Epithelial cell of prostate (primary cell): ENCODE measurements at regions not wholly inside any gene's neighbourhood (a gene's known extent, or its start where the extent isn't known, plus 50 kb on each side); places are given as distances from the start of the nearest gene placed in this dataset.

Experiments
- DNase-seq: peaks from one replicate; pipeline ENCODE4 v3.0.0-alpha.2; 2011; ENCODE audit warnings: low read depth, low spot score
- H3K27ac ChIP-seq: fragments of 450-650 bp; 2 replicates; pipeline ENCODE4 v1.5.1; 2017; ENCODE audit warnings: mild to moderate bottlenecking

DNA sequence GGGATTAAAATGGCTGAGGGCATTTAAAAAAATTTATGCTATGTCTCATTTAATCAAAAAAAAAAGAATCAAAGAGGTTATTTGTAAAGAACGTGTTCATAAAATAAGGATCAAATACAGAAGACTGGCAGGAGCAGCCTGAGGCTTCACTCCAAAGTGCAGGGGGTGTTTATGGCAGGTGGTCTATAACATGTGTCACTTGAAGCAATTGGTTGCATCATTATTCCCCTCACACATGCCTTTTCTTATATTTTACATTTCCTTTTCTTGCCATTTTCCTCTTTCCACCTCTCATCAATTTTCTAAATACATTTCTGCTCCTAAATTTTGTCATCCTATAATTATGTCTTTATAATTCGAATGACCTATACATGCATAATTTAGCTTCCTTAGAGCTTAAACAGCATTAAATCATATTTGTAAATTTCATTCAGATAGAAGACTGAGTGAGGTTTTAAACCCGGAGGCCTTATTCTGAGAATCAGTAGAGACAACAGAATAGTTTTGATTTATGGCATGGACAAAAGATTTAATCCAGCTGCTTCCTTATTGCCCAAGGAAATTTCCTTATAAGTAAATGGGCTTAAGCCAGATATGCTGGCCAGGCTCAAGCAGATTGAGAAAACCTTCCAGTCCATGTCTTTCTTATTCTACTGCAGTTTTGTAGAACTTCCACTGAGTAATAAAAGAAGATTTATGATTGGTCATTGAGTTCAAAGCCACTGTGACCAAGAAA is 322.8 kb downstream of the TGFB2 start:
- H3K27ac ChIP-seq, result no peak overlapping the region
- DNase-seq, result no peak

DNA sequence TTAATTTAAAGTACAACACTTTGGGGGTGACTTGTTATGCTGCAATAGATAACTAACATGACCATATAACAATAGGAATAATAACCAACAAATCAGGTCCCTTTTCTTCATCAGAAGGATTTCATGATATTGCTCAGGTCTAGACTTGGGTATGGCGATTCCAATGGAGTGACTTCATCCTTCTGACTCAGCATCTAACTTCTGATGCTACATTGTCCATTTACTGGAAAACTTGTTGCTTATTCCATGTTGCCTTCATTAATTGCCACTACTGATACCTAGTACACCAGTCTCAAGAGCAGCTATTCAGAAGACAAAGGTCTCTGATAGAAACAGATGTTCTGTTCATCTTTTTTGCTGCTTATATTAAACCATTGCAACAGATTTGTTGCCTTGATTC is 324.3 kb downstream of the TGFB2 start:
- DNase-seq, result no peak

DNA sequence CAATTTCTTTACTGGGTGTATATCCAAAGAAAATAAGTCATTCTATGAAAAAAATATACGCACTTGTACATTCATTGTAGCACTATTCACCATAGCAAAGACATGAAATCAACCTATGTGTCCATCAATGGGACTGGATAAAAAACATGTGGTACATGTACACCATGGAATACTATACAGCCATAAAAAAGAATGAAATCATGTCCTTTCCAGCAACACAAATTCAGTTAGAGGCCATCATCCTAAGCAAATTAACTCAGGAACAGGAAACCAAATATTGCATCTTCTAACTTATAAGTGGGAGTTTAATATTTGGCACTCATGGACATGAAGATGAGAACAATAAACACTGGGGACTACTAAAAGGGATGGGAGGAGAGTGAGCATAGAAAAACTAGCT is 325.7 kb downstream of the TGFB2 start:
- DNase-seq, result no peak
- H3K27ac ChIP-seq, result no peak overlapping the region

More for the DNA sequence above, 324.3 kb downstream of the TGFB2 start:
- peak overlapping the region; percentile 69 for H3K27ac ChIP-seq

DNA sequence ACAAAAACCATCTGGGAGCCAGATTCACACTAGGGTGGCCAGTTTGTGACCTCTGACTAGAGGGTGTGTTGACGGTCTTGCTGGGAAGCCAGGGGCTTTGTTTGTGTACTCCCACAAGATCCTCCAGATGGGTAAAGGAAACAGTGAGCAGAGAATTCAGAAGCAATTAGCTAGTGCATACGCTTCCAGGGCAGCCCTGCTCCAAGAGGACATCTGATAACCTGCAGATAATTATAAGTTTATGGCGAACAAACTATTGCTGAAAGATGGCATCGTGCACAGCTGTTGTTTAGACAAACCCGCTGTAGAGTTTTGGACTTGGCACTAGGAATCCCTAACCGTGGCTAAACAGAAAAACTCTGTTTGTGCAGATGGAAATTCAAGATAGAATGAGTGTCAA is 326.4 kb downstream of the TGFB2 start:
- no peak overlapping the region for H3K27ac ChIP-seq
- no peak for DNase-seq

DNA sequence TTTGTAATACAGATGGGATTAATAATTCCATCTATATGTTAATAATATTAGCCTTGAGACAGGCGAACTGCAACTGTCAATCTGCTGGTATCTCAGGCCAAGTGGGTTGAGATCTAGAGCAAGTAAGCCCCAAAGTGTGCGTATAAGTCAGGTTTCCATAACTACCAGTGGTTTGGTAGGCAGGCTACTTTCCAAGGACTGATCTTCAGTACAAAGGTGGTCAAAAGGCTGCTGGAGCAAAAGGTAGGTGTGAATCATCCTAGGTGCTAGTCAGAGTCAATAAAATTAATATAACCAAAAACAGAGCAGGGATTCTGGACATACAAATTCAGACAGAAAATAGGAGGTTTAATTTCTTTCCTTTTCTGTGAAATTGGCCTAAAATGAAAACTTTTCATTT is 328.0 kb downstream of the TGFB2 start:
- DNase-seq, result no peak
- no peak overlapping the region for H3K27ac ChIP-seq

DNA sequence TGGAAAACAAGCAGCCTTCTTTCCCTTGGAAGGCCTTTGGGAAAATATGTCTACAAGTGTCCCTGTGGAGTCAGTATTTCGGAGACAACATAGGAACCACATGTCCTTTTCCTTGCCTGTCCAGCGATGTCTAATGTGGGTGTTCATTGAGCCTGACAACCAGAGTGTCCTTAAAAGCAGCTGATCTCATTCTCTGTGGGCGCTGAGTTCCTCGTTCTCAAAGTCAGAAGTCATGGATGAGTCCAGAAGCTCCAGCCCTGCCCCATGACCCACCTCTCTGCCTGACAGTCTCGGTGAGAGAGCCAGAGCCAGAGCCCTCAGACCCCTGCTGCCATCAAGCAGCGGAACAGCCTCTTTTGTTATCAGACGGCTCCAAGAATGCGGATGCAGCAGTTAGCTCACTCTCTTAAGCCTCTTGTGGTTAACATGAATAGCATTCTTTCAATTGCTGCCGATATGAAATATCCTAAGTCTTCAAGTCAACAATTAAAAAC is 329.2 kb downstream of the TGFB2 start:
- peak overlapping the region; percentile 60 for H3K27ac ChIP-seq
- DNase-seq, result no peak

DNA sequence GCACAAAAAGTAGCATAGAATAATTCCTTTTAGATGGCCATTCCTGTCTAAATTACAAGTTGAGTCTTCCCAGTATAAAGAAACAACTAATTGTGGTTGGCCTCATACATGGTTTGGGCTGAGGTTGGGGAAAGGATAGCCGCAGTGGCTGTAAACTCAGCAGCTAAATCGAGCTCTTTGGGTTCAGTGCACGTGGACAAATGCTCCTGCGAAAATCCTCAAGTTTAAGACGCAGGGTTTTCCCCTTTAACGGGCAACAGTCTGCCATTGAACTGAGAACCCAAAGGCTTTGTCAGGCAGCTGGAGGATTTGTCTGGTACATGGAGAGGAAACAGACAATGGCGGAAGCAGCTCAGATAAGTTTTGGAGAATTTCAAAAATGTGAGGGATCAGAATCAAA is 331.9 kb downstream of the TGFB2 start:
- H3K27ac ChIP-seq, result no peak overlapping the region
- no peak for DNase-seq

DNA sequence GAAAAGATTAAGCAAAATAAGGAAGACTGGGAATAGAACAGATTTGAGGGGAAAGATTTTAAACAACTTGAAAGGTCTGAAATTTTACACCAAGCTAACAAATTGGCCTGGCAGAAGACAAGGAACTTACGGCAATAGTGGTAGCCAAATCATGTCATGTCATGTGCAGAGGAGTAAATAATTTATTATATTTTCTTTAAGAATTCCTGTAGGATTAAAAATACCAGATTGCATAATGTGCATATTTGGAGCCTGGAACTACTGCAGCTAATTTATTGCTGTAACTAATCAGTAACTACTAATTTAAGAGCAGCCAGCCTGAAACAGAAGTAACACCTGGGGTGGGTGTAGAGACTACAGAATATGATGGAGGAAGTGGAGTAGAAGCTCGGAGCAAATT is 334.3 kb downstream of the TGFB2 start:
- DNase-seq, result no peak
- H3K27ac ChIP-seq, result peak overlapping the region; percentile 74

DNA sequence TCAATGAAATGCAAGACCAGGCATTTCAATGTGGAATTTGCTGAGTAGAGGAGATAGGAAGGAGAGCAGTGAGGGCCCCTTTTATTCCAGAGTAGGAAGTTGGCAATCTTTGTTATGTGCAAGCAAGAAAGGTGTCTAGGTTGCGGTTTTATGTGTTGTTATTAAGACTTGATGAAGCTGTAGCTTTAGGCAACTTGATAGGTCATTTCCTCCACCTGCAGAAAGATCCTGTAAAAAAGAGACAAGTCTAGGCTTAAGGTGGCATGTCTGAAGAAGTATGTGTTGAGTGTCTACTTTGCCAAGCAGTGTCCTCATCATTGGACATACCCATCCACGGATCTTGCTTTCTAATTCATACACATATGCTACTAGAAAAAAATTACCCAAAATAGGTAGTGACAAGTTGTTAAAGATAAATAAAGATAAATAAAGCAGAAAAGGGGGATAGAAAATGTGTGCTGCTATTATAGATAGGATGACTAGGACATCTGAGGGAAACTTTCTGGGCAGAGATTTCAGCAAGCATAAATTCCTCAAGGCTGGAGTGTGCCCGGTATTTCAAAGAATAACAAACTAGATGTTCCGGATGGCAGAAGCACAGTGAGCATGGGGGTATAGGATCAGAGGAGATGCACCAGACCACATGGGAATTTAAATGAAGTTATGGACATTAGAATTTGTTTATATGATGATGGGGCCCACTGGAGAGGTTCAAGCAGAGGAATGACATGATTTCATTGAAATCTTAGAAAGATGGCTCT is 335.0 kb downstream of the TGFB2 start:
- H3K27ac ChIP-seq, result peak overlapping the region; percentile 74
- DNase-seq, result peak; percentile 75

DNA sequence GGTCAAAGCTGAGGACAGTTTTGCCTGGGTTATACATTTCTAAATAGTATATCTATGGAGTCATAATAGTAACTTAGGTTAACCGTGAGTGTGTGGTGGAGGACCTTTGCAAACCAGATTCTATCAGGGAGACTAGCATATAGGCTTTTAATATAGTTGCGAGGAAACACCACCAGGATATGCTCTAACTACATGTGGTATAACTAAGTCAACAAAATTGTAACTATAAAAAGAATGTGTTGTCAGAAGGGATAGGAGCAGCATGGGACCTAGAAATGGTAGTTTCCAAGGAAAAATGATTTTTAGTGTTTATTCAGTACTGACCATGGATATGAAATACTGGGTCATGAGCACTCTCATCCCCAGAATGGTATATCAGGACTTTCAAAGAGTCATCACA is 338.1 kb downstream of the TGFB2 start:
- DNase-seq, result no peak
- no peak overlapping the region for H3K27ac ChIP-seq

DNA sequence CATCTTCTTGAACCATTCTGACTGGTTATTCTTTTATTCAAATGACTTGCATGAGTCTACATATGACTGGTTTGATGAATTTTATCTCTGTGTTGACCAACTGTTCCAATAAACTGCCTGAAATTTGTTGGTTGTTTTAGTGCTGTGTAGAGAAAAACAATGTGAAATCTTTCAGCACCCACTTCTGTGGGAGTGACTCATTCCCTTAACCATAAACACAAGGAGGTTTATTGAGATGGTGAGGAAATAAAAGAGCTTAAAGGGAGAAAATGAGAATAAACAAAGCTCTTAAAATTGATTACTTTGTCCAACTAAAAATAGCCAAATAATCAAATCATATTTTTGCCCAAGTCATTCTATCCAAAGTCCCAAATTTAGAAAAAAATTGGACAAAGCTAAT is 341.1 kb downstream of the TGFB2 start:
- H3K27ac ChIP-seq, result no peak overlapping the region
- DNase-seq, result no peak

DNA sequence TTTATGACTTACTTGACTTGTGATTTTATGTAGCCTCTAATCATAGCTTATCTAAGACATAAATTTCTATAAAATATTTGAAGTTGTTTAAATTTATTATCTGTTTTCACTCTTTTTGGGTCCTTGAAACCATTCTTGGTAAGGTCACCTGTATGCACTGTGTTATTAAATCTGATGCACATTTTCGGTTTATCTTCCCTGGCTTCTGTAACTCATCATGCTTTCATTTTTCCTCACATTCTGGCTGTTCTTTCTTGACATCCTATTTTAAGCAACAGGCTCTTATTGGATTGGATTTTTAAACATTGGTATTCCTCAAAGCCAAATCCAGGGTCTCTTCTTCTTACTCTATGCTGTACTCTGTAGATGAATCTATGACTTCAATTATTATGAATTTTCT is 341.6 kb downstream of the TGFB2 start:
- H3K27ac ChIP-seq, result no peak overlapping the region
- no peak for DNase-seq

DNA sequence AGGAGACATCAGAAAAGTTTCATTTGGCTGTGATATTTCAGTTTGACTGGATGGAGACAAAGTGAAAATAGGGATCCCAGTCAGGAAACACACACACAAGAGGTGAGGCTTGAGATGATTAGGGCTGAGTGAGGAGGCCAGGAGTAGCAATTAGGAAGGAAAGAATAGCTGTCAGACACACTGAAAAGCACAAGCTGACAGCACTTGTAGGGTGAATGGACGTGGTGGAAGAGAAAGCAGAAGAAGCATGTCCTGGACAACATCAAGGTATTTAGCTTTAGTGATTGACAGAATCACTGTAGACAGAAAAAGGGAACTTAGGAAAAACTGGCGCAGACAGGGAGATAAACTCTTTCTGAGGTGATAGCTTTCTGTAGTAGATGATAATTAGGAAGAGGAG is 347.7 kb downstream of the TGFB2 start:
- H3K27ac ChIP-seq, result no peak overlapping the region
- no peak for DNase-seq

DNA sequence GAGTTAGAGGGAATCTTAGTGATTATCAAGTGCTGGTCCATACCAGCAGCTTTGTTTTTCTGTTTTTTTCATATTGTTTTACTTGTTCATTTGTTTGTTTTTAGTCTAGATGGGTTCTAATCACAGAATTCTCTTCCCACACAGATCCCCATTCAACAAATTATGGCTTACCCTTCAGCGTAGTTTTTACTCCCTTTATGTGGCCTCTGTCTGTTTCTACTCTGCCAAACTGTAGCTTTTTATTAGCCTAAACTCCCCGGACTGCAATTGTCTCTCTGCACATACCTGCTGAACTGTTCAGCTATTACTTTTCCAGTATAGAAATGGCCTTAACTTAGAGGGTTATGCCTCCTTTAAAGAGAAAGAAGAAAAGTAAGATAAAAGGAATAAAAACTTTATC is 348.5 kb downstream of the TGFB2 start:
- DNase-seq, result no peak
- H3K27ac ChIP-seq, result no peak overlapping the region

DNA sequence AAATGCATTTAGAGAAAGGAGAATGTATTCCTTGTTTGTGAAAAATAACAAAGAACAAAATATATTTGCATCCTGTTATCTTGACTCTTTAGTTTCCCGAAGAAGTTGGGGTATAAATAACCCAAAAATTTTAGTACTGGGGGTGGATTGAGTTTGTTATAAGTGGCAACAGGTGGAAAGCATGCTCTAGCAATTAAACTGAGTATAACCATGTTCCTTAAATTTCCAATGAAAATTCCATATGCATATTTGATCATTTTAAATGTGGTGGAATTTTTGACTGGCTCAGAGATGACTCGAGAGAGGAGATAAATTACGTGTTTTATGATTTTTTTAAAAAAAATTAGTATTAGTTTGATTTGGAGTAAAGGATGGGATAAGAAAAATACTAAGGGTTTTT is 348.9 kb downstream of the TGFB2 start:
- H3K27ac ChIP-seq, result no peak overlapping the region
- no peak for DNase-seq

DNA sequence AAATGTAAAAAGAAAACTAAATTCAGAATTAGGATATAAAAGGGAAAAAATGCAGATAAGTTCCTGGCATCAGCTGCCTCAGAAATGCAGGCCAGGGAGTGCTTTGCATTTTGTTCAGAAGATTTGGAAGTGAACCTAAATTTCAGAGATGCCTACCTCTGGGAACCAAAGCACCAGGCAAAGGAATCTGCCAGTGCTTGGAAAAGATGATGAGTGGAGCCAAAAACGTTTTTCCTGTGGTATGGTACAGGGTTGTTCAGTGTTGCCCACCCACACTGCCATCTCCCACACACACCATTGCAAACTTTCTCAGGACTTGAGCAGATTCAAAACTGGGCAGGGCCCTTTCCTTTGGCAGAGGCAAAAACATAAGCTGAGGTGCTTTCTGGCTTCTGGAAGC is 349.5 kb downstream of the TGFB2 start:
- DNase-seq, result no peak
- no peak overlapping the region for H3K27ac ChIP-seq

DNA sequence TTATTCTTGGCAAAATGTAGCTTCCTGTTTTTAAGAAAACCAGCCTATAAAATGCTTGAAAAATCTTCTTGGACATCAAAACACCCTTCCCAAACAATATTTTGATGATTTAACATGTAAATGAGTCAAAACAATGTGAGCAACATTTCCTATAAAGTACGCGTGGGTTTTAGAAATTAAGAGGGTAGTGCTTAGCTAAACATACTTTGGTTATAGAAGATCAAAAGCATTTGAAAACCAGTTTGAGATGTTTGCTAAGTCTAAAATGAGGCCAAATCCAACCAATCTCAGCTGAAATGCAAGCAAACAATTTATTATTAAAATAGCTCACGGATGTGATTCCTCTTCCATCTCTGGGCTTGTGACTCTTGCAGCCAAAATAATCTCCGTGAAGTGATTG is 350.4 kb downstream of the TGFB2 start:
- no peak overlapping the region for H3K27ac ChIP-seq
- DNase-seq, result no peak

DNA sequence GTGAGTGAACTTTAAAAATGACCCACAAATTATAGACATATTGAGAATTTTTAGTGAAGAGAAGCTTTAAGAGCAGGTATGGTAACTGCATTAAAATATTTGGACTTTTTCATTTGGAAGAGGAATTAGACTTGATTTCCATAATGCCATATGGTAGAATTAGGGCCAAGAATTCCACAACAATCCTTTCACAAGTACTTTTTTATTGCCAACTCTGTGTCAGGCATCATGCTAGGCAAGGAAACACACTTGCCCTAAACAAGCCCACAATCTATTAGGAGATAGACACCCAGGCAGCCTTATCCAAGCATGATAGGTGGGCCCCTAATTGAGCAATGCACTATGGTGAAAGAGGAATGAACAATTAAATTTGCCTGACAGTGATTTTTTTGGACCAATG is 353.0 kb downstream of the TGFB2 start:
- no peak for DNase-seq
- no peak overlapping the region for H3K27ac ChIP-seq

DNA sequence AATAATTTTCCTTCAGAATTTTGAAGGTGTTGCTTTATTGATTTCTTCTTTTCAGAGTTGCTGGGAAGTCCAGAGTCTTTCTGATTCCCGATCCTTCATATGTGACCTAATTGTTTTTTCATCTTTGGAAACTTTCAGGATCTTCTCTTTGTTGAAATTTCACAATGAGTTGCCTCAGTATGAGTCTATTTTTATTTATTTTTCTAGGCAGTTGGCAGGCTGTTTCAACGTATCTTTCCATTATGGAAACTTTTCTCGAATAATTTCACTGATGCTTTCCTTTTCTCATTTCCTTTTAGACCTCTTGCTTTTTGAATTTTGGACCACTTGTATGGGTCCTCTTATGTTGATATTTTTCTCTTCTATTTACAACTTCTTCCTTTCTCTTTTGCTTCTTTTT is 354.3 kb downstream of the TGFB2 start:
- no peak for DNase-seq
- no peak overlapping the region for H3K27ac ChIP-seq

DNA sequence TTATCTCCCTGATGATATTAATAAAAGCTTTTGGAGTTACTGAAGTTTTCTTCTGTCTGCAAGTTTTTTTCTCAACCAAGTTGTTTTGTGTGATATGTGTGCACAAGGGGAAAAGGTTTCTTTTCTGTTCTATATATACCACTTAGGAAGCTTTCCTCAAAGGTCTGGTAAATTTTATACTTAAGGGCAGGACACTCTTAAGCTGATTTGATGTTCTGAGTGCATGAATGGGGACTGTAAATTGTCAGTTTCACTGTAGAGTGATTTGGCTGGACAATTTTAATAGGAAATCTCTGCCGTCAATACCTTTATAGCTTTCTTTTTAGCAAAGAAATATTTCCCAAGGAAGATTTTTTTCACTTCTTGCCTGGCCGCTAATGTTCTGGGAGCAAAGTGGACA is 354.7 kb downstream of the TGFB2 start:
- no peak overlapping the region for H3K27ac ChIP-seq

DNA sequence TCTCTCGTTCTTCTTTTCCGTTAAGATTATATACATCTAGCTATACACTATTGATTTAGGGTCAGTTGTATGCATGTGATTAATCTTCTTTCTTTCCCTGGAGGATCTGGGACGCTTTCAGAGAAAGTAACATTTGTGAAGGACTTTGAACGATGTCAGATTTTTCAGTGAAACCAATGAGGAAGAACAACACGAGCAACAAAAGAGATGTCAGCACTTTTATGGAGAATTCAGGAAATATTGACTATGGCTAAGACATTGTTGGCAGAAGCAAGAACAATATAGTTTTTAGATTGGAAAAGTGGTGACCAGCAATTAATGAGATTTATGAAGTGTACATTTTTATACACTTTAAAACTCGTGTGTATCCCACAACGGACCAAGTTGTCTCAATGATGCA is 355.5 kb downstream of the TGFB2 start:
- DNase-seq, result no peak
- no peak overlapping the region for H3K27ac ChIP-seq

More for the DNA sequence above, 354.7 kb downstream of the TGFB2 start:
- DNase-seq, result no peak

DNA sequence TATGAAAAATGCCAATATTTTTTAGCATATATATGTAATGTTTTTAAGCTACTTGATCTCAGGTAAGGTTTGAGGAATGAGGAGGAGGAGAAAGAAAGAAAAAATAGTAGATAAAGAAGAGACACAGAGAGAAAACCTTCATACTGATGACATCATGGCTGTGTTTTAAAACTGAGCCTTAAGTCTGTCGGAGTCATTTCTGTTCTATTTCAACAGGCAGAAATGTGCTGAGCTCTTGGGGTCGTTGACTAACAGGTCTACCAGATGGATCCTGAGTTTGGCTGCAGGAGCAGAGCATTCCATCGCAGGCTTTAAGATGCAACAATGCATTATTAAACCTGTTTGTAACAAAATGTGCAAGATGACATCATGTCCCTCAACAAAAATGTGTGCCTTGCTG is 356.0 kb downstream of the TGFB2 start:
- no peak overlapping the region for H3K27ac ChIP-seq
- no peak for DNase-seq
